22Rv1 (cell line): ENCODE measurements at regions not wholly inside any gene's neighbourhood (a gene's known extent, or its start where the extent isn't known, plus 50 kb on each side); places are given as distances from the start of the nearest gene placed in this dataset.
"Not testable (repeated sequence)": the region's sequence is repeated elsewhere in the genome, so short reads cannot be mapped to it uniquely, and the experiment has no call there.

Experiments
- H3K27ac ChIP-seq: fragments of 450-650 bp; 2 replicates; pipeline ENCODE4 v1.5.1; 2017
- CTCF ChIP-seq: fragments of 450-650 bp; IDR thresholded peaks from 2 replicates; pipeline ENCODE4 v1.5.1; 2017; ENCODE audit warnings: mild to moderate bottlenecking
- ZFX ChIP-seq: fragments of 450-650 bp; IDR thresholded peaks from 2 replicates; pipeline ENCODE4 v1.6.1; 2017; ENCODE audit warnings: antibody characterized with exemption, borderline replicate concordance

- H3K27ac ChIP-seq, result no peak overlapping the region
- TF ChIP-seq CTCF (no peak), ZFX (no peak)
Observed at GRCh38 chr5:135153661-135154060, 119.6 kb upstream of the PITX1 start.

GRCh38 chr5:135153259-135153658 is 119.2 kb upstream of the PITX1 start:
- no peak for TF ChIP-seq ZFX
- TF ChIP-seq CTCF, result no peak
- no peak overlapping the region for H3K27ac ChIP-seq

- H3K27ac ChIP-seq, result not testable (repeated sequence)
Observed at GRCh38 chr5:135151660-135152059, 117.6 kb upstream of the PITX1 start.

- no peak overlapping the region for H3K27ac ChIP-seq
- TF ChIP-seq ZFX, result no peak
- no peak for TF ChIP-seq CTCF
Observed at GRCh38 chr5:135151256-135151655, 117.2 kb upstream of the PITX1 start.

GRCh38 chr5:135150767-135151166 is 116.7 kb upstream of the PITX1 start:
- H3K27ac ChIP-seq, result no peak overlapping the region
- TF ChIP-seq CTCF (no peak), ZFX (no peak)

- no peak for TF ChIP-seq ZFX
- no peak for TF ChIP-seq CTCF
- H3K27ac ChIP-seq, result no peak overlapping the region
Observed at GRCh38 chr5:135149956-135150723, 116.1 kb upstream of the PITX1 start.

GRCh38 chr5:135149229-135149955 is 115.4 kb upstream of the PITX1 start:
- no peak overlapping the region for H3K27ac ChIP-seq

More at GRCh38 chr5:135149229-135149955, 115.4 kb upstream of the PITX1 start:
- no peak for TF ChIP-seq CTCF
- TF ChIP-seq ZFX, result no peak
